ENCODE measurements at regions not wholly inside any gene's neighbourhood (a gene's known extent, or its start where the extent isn't known, plus 50 kb on each side); places are given as distances from the start of the nearest gene placed in this dataset.
"Not testable (repeated sequence)": the region's sequence is repeated elsewhere in the genome, so short reads cannot be mapped to it uniquely, and the experiment has no call there.

DNA sequence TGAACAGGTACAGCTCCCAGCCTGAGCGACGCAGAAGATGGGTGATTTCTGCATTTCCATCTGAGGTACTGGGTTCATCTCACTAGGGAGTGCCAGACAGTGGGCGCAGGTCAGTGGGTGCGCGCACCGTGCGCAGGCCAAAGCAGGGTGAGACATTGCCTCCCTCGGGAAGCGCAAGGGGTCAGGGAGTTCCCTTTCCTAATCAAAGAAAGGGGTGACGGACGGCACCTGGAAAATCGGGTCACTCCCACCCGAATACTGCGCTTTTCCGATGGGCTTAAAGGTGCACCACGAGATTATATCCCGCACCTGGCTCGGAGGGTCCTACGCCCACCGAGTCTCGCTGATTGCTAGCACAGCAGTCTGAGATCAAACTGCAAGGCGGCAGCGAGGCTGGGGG lies 102.1 kb upstream of the CPNE4 start:
- H2AFZ ChIP-seq (ENCODE audit: low read depth, low read length); H4K8ac ChIP-seq (ENCODE audit: low read length); H3K23ac ChIP-seq (ENCODE audit: low read length in 2 of 2); H2BK120ac ChIP-seq (ENCODE audit: low read depth, low read length); H3K4me3 ChIP-seq (ENCODE audit: insufficient read depth in 1 of 2, low read depth in 1 of 2, low read length in 2 of 2); H2BK5ac ChIP-seq (ENCODE audit: low read depth, low read length, poor library complexity, severe bottlenecking); H3K4me1 ChIP-seq (ENCODE audit: control insufficient read depth, insufficient read depth, low read depth, low read length); H3K4ac ChIP-seq (ENCODE audit: low read depth in 1 of 2, low read length in 2 of 2); H3K79me1 ChIP-seq (replicated peaks; ENCODE audit: low read length, poor library complexity, severe bottlenecking); H2AK5ac ChIP-seq (ENCODE audit: low read length, severe bottlenecking); H3K14ac ChIP-seq (ENCODE audit: low read length in 2 of 2); H3K36me3 ChIP-seq (ENCODE audit: control insufficient read depth in 1 of 2, insufficient read depth in 2 of 2, low read depth in 1 of 2, low read length in 2 of 2); H3K9me3 ChIP-seq (ENCODE audit: control insufficient read depth, low read length); H4K91ac ChIP-seq (ENCODE audit: low read length); H3K9ac ChIP-seq (ENCODE audit: low read length); DNase-seq; H2BK15ac ChIP-seq (ENCODE audit: low read depth, poor library complexity, severe bottlenecking); H3K4me2 ChIP-seq (ENCODE audit: low read length, poor library complexity, severe bottlenecking); H3K27me3 ChIP-seq (ENCODE audit: control insufficient read depth in 1 of 2, insufficient read depth in 1 of 2, low read length in 2 of 2); H2BK12ac ChIP-seq (ENCODE audit: low read length in 2 of 2); H3K18ac ChIP-seq (ENCODE audit: low read depth in 1 of 2, low read length in 2 of 2): not testable (repeated sequence)
- peak overlapping the region; percentile 69 for H3K27ac ChIP-seq (ENCODE audit: low read length, poor library complexity, severe bottlenecking)
- 43% methylated on average over 23 of the region's 23 CpGs for WGBS

DNA sequence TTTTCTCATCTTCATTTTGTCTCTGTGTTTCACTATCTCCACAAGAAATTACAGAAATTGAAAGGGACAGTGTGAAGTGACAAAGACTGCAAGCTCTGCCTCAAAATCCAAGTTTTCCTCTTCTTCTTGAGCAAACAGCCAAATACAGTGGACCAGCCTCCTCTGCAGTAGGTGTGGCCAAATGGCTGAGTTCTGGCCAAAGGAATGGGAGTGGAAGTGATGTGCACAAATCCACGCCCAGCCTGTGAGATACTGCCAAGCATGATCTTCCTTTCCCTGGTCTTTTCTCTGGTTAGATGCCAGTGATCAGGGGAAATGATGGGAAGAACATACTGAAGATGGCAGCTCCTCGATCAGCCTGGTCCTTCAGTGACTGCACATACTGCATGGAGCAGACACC lies 111.0 kb upstream of the CPNE4 start:
- no peak overlapping the region for H2AK5ac ChIP-seq (ENCODE audit: low read length, severe bottlenecking)
- no peak overlapping the region for H3K14ac ChIP-seq (ENCODE audit: low read length in 2 of 2)
- no peak overlapping the region for H2AFZ ChIP-seq (ENCODE audit: low read depth, low read length)
- H2BK15ac ChIP-seq (ENCODE audit: low read depth, poor library complexity, severe bottlenecking): no peak overlapping the region
- no peak overlapping the region for H3K4me2 ChIP-seq (ENCODE audit: low read length, poor library complexity, severe bottlenecking)
- no peak overlapping the region for H3K27ac ChIP-seq (ENCODE audit: low read length, poor library complexity, severe bottlenecking)
- H3K4me3 ChIP-seq (ENCODE audit: insufficient read depth in 1 of 2, low read depth in 1 of 2, low read length in 2 of 2): peak overlapping the region in 1 of 2 experiments; percentile 27
- H3K18ac ChIP-seq (ENCODE audit: low read depth in 1 of 2, low read length in 2 of 2): no peak overlapping the region
- no peak overlapping the region for H2BK5ac ChIP-seq (ENCODE audit: low read depth, low read length, poor library complexity, severe bottlenecking)
- H3K23ac ChIP-seq (ENCODE audit: low read length in 2 of 2): no peak overlapping the region
- no peaks in the 10 kb centered on the region for H3K9me3 ChIP-seq (ENCODE audit: control insufficient read depth, low read length)
- no peak overlapping the region for H2BK12ac ChIP-seq (ENCODE audit: low read length in 2 of 2)
- WGBS: 75% methylated on average over 1 of the region's 2 CpGs
- DNase-seq: no peak
- no peak overlapping the region for H4K8ac ChIP-seq (ENCODE audit: low read length)
- H4K91ac ChIP-seq (ENCODE audit: low read length): no peak overlapping the region
- H3K4me1 ChIP-seq (ENCODE audit: control insufficient read depth, insufficient read depth, low read depth, low read length): no peaks in the 10 kb centered on the region
- H3K79me1 ChIP-seq (replicated peaks; ENCODE audit: low read length, poor library complexity, severe bottlenecking): no peaks in the 10 kb centered on the region
- H3K36me3 ChIP-seq (ENCODE audit: control insufficient read depth in 1 of 2, insufficient read depth in 2 of 2, low read depth in 1 of 2, low read length in 2 of 2): no peaks in the 10 kb centered on the region
- no peak overlapping the region for H3K4ac ChIP-seq (ENCODE audit: low read depth in 1 of 2, low read length in 2 of 2)
- no peak overlapping the region for H2BK120ac ChIP-seq (ENCODE audit: low read depth, low read length)
- no peak overlapping the region for H3K9ac ChIP-seq (ENCODE audit: low read length)
- no peaks in the 10 kb centered on the region for H3K27me3 ChIP-seq (ENCODE audit: control insufficient read depth in 1 of 2, insufficient read depth in 1 of 2, low read length in 2 of 2)

DNA sequence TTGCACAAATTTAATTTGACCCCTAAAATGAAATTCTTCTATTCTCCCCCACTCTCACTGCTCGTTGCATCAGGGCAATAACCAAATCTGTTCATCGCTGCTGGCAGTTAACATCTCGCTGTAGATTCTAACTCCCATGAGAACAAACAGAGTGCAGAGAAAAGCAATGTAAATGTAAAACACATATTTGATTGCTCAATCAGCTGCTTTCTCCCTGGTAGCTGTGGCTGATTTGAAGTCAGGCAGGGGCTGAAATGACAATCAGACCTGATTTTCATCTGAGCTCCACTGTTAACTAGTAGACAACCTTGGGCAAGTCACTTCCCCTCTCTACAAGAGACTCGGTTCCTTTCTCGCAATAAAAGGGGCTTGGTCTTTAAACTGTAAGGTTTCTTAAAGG lies 119.8 kb upstream of the CPNE4 start:
- no peak overlapping the region for H2BK12ac ChIP-seq (ENCODE audit: low read length in 2 of 2)
- no peak overlapping the region for H4K91ac ChIP-seq (ENCODE audit: low read length)
- H2AK5ac ChIP-seq (ENCODE audit: low read length, severe bottlenecking): no peak overlapping the region
- no peak for DNase-seq
- no peak overlapping the region for H3K27ac ChIP-seq (ENCODE audit: low read length, poor library complexity, severe bottlenecking)
- no peak overlapping the region for H4K8ac ChIP-seq (ENCODE audit: low read length)
- H3K27me3 ChIP-seq (ENCODE audit: control insufficient read depth in 1 of 2, insufficient read depth in 1 of 2, low read length in 2 of 2): peaks cover 3% of the 10 kb centered on the region in 2 experiments
- H3K23ac ChIP-seq (ENCODE audit: low read length in 2 of 2): no peak overlapping the region
- H3K4me2 ChIP-seq (ENCODE audit: low read length, poor library complexity, severe bottlenecking): no peak overlapping the region
- no peak overlapping the region for H3K4me3 ChIP-seq (ENCODE audit: insufficient read depth in 1 of 2, low read depth in 1 of 2, low read length in 2 of 2)
- no peak overlapping the region for H3K4ac ChIP-seq (ENCODE audit: low read depth in 1 of 2, low read length in 2 of 2)
- H3K36me3 ChIP-seq (ENCODE audit: control insufficient read depth in 1 of 2, insufficient read depth in 2 of 2, low read depth in 1 of 2, low read length in 2 of 2): no peaks in the 10 kb centered on the region
- no peak overlapping the region for H3K18ac ChIP-seq (ENCODE audit: low read depth in 1 of 2, low read length in 2 of 2)
- H3K4me1 ChIP-seq (ENCODE audit: control insufficient read depth, insufficient read depth, low read depth, low read length): no peaks in the 10 kb centered on the region
- no peaks in the 10 kb centered on the region for H3K79me1 ChIP-seq (replicated peaks; ENCODE audit: low read length, poor library complexity, severe bottlenecking)
- H3K14ac ChIP-seq (ENCODE audit: low read length in 2 of 2): no peak overlapping the region
- H3K9ac ChIP-seq (ENCODE audit: low read length): no peak overlapping the region
- no peak overlapping the region for H2AFZ ChIP-seq (ENCODE audit: low read depth, low read length)
- no peaks in the 10 kb centered on the region for H3K9me3 ChIP-seq (ENCODE audit: control insufficient read depth, low read length)
- H2BK5ac ChIP-seq (ENCODE audit: low read depth, low read length, poor library complexity, severe bottlenecking): no peak overlapping the region
- no peak overlapping the region for H2BK120ac ChIP-seq (ENCODE audit: low read depth, low read length)
- H2BK15ac ChIP-seq (ENCODE audit: low read depth, poor library complexity, severe bottlenecking): no peak overlapping the region
- 88% methylated on average over 3 of the region's 5 CpGs for WGBS

- Histone ChIP-seq H3K4ac (ENCODE audit: low read depth in 1 of 2, low read length in 2 of 2) (no peak overlapping the region), H2BK120ac (ENCODE audit: low read depth, low read length) (no peak overlapping the region), H3K23ac (ENCODE audit: low read length in 2 of 2) (no peak overlapping the region), H3K27ac (ENCODE audit: low read length, poor library complexity, severe bottlenecking) (no peak overlapping the region), H4K8ac (ENCODE audit: low read length) (no peak overlapping the region), H2AK5ac (ENCODE audit: low read length, severe bottlenecking) (no peak overlapping the region), H3K14ac (ENCODE audit: low read length in 2 of 2) (no peak overlapping the region), H3K9me3 (ENCODE audit: control insufficient read depth, low read length) (no peaks in the 10 kb centered on the region), H3K36me3 (ENCODE audit: control insufficient read depth in 1 of 2, insufficient read depth in 2 of 2, low read depth in 1 of 2, low read length in 2 of 2) (no peaks in the 10 kb centered on the region), H3K18ac (ENCODE audit: low read depth in 1 of 2, low read length in 2 of 2) (no peak overlapping the region), H3K79me1 (replicated peaks; ENCODE audit: low read length, poor library complexity, severe bottlenecking) (no peaks in the 10 kb centered on the region), H2BK15ac (ENCODE audit: low read depth, poor library complexity, severe bottlenecking) (no peak overlapping the region), H3K27me3 (ENCODE audit: control insufficient read depth in 1 of 2, insufficient read depth in 1 of 2, low read length in 2 of 2) (peaks cover 3 to 6% of the 10 kb centered on the region in 2 experiments), H2BK5ac (ENCODE audit: low read depth, low read length, poor library complexity, severe bottlenecking) (no peak overlapping the region), H2AFZ (ENCODE audit: low read depth, low read length) (no peak overlapping the region), H4K91ac (ENCODE audit: low read length) (no peak overlapping the region), H2BK12ac (ENCODE audit: low read length in 2 of 2) (no peak overlapping the region), H3K9ac (ENCODE audit: low read length) (no peak overlapping the region), H3K4me3 (ENCODE audit: insufficient read depth in 1 of 2, low read depth in 1 of 2, low read length in 2 of 2) (no peak overlapping the region), H3K4me1 (ENCODE audit: control insufficient read depth, insufficient read depth, low read depth, low read length) (no peaks in the 10 kb centered on the region), H3K4me2 (ENCODE audit: low read length, poor library complexity, severe bottlenecking) (no peak overlapping the region)
- WGBS: 78% methylated on average over 2 of the region's 2 CpGs
- DNase-seq: no peak
Observed at GRCh38 chr3:132159145-132159544, 124.3 kb upstream of the CPNE4 start.
